Activated T-cell treated with anti-CD3 and anti-CD28 coated beads for 24 hours (primary cell): ENCODE measurements at regions not wholly inside any gene's neighbourhood (a gene's known extent, or its start where the extent isn't known, plus 50 kb on each side); places are given as distances from the start of the nearest gene placed in this dataset.
"Not testable (repeated sequence)": the region's sequence is repeated elsewhere in the genome, so short reads cannot be mapped to it uniquely, and the experiment has no call there.

Experiments
- DNase-seq: peaks from one replicate; pipeline ENCODE4 v3.0.0-alpha.2; 2020; ENCODE audit warnings: low read depth

- DNase-seq, result no peak
These were observed 58.6 kb upstream of the SLC38A4 start for GRCh38 chr12:46884362-46884761.

- no peak for DNase-seq
These were observed 60.8 kb upstream of the SLC38A4 start for GRCh38 chr12:46886541-46887041.

GRCh38 chr12:46887870-46888269 lies 62.1 kb upstream of the SLC38A4 start:
- no peak for DNase-seq

- DNase-seq, result no peak
These were observed 62.8 kb upstream of the SLC38A4 start for GRCh38 chr12:46888568-46888967.

GRCh38 chr12:46891306-46891705 lies 65.5 kb upstream of the SLC38A4 start:
- no peak for DNase-seq

GRCh38 chr12:46892034-46892705 lies 66.4 kb upstream of the SLC38A4 start:
- no peak for DNase-seq

- DNase-seq, result no peak
These were observed 67.1 kb upstream of the SLC38A4 start for GRCh38 chr12:46892887-46893286.

GRCh38 chr12:46893434-46893833 lies 67.6 kb upstream of the SLC38A4 start:
- DNase-seq, result no peak

- DNase-seq, result no peak
These were observed 69.9 kb upstream of the SLC38A4 start for GRCh38 chr12:46895726-46896125.

- DNase-seq, result no peak
These were observed 70.9 kb upstream of the SLC38A4 start for GRCh38 chr12:46896680-46897079.

- no peak for DNase-seq
These were observed 72.5 kb upstream of the SLC38A4 start for GRCh38 chr12:46898152-46898931.

- no peak for DNase-seq
These were observed 73.2 kb upstream of the SLC38A4 start for GRCh38 chr12:46898989-46899388.

- DNase-seq, result no peak
These were observed 75.1 kb upstream of the SLC38A4 start for GRCh38 chr12:46900734-46901463.

- no peak for DNase-seq
These were observed 75.8 kb upstream of the SLC38A4 start for GRCh38 chr12:46901464-46902205.

GRCh38 chr12:46903058-46903457 lies 77.3 kb upstream of the SLC38A4 start:
- no peak for DNase-seq

- no peak for DNase-seq
These were observed 78.8 kb upstream of the SLC38A4 start for GRCh38 chr12:46904406-46905238.

- DNase-seq, result not testable (repeated sequence)
These were observed 79.4 kb upstream of the SLC38A4 start for GRCh38 chr12:46905239-46905627.

- DNase-seq, result no peak
These were observed 82.0 kb upstream of the SLC38A4 start for GRCh38 chr12:46907791-46908190.

GRCh38 chr12:46908236-46908935 lies 82.6 kb upstream of the SLC38A4 start:
- no peak for DNase-seq

- DNase-seq, result no peak
These were observed 83.3 kb upstream of the SLC38A4 start for GRCh38 chr12:46908936-46909635.
